ENCODE measurements at regions not wholly inside any gene's neighbourhood (a gene's known extent, or its start where the extent isn't known, plus 50 kb on each side); places are given as distances from the start of the nearest gene placed in this dataset.

DNA sequence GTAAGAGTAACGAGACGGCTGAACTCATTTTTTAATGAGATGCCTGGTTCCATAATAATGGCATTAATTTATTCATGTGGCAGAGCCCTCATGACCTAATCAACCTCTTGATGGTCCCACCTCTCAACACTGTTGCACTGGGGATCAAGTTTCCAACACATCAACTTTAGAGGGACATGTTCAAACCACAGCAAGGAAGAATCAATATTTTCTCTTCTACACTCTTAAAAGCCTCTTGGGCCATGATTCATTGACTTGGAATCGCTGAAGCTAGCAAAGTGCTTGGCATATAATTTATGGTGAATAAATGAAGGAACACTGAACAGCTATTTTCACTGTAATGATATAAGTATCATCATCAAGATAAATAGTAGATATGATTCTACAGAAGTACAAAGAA is 333.0 kb downstream of the TNS1 start:
- Histone ChIP-seq H3K4me3 (ENCODE audit: low read length) (no peak overlapping the region), H3K36me3 (ENCODE audit: insufficient read depth, low read length) (no peaks in the 10 kb centered on the region), H3K9me3 (ENCODE audit: low read length) (no peaks in the 10 kb centered on the region), H3K9ac (ENCODE audit: low read length) (no peak overlapping the region), H4K20me1 (ENCODE audit: insufficient read depth, low read depth, low read length) (no peaks in the 10 kb centered on the region), H3K9me2 (replicated peaks; ENCODE audit: insufficient read depth, low read length) (no peaks in the 10 kb centered on the region), H3K27ac (ENCODE audit: low read length) (no peak overlapping the region), H3K27me3 (ENCODE audit: low read length) (no peaks in the 10 kb centered on the region), H3K4me1 (ENCODE audit: low read length) (no peaks in the 10 kb centered on the region), H3K79me2 (ENCODE audit: low read length) (no peaks in the 10 kb centered on the region), H2AFZ (ENCODE audit: low read length) (no peak overlapping the region), H3K4me2 (ENCODE audit: low read depth, low read length, poor library complexity, severe bottlenecking) (no peak overlapping the region)
- no peak for DNase-seq

DNA sequence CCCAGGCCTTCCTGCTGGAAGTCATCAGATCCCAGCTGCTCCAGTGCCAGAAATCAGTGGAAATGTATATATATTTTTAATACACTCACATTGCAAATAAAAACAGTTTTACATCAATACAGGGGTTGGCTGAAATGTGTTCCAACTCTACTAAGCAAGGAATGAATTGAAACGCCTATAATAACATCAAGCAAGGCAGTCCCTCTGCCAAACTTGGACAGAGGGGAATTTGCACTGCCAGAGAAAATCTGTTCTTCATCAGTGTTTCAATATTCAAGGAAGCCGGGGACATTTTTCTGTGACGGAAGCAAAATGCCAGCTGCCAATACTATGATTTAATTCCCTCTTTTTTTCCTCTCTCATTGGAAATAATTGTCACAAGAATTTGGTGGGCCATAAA is 335.3 kb downstream of the TNS1 start:
- Histone ChIP-seq H3K4me1 (ENCODE audit: low read length) (no peaks in the 10 kb centered on the region), H3K27me3 (ENCODE audit: low read length) (no peaks in the 10 kb centered on the region), H3K4me2 (ENCODE audit: low read depth, low read length, poor library complexity, severe bottlenecking) (no peak overlapping the region), H3K36me3 (ENCODE audit: insufficient read depth, low read length) (no peaks in the 10 kb centered on the region), H3K9me3 (ENCODE audit: low read length) (no peaks in the 10 kb centered on the region), H2AFZ (ENCODE audit: low read length) (no peak overlapping the region), H3K9me2 (replicated peaks; ENCODE audit: insufficient read depth, low read length) (no peaks in the 10 kb centered on the region), H3K79me2 (ENCODE audit: low read length) (no peaks in the 10 kb centered on the region), H3K27ac (ENCODE audit: low read length) (no peak overlapping the region), H3K9ac (ENCODE audit: low read length) (no peak overlapping the region), H3K4me3 (ENCODE audit: low read length) (no peak overlapping the region), H4K20me1 (ENCODE audit: insufficient read depth, low read depth, low read length) (no peaks in the 10 kb centered on the region)
- no peak for DNase-seq

DNA sequence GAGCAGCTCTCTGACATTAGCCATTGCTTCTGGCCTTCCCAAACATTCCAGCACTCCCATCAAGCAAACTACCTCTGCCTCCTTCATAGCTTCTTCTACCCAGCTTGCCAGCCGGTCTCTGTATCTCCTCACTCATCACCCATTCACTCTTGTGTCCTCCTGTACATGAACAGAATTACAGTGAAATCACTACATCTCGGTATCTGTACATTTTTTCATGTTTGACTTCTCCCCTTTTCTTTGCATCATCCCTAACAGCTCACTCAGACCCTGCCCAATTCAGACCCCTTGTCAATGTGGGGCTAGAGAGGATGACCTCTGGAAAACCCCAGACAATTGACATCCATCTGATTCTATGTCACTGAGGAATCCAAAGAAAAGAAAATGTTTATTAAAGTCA is 335.8 kb downstream of the TNS1 start:
- H3K4me3 ChIP-seq (ENCODE audit: low read length) = no peak overlapping the region
- H3K27ac ChIP-seq (ENCODE audit: low read length) = no peak overlapping the region

DNA sequence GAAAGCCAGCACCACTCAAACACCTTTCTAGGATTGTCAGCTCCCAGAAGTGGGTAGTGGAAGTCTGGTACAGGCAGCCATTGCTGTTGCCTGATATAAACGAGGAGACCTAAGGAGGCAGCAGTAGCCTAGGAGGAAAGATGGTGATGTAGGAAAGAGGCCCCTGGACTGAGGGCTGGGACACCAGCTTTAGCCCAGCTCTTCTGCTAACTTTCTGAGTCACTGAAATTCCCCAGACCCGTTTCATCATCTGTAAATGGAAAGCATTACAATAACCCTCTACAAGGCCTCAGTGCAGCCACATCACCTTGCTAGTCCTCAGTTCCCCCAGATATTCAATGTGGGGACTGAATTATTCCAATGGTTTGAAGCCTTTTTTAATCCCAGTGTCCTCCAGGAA is 336.5 kb downstream of the TNS1 start:
- no peaks in the 10 kb centered on the region for H4K20me1 ChIP-seq (ENCODE audit: insufficient read depth, low read depth, low read length)
- H3K9ac ChIP-seq (ENCODE audit: low read length) = no peak overlapping the region
- H3K4me3 ChIP-seq (ENCODE audit: low read length) = no peak overlapping the region
- no peak overlapping the region for H3K27ac ChIP-seq (ENCODE audit: low read length)
- no peaks in the 10 kb centered on the region for H3K9me2 ChIP-seq (replicated peaks; ENCODE audit: insufficient read depth, low read length)
- H2AFZ ChIP-seq (ENCODE audit: low read length) = no peak overlapping the region
- no peaks in the 10 kb centered on the region for H3K9me3 ChIP-seq (ENCODE audit: low read length)
- DNase-seq = no peak
- H3K4me1 ChIP-seq (ENCODE audit: low read length) = no peaks in the 10 kb centered on the region
- H3K79me2 ChIP-seq (ENCODE audit: low read length) = no peaks in the 10 kb centered on the region
- H3K27me3 ChIP-seq (ENCODE audit: low read length) = no peaks in the 10 kb centered on the region
- H3K4me2 ChIP-seq (ENCODE audit: low read depth, low read length, poor library complexity, severe bottlenecking) = no peak overlapping the region
- H3K36me3 ChIP-seq (ENCODE audit: insufficient read depth, low read length) = no peaks in the 10 kb centered on the region

More for the DNA sequence above, 335.8 kb downstream of the TNS1 start:
- H3K9ac ChIP-seq (ENCODE audit: low read length) = no peak overlapping the region
- no peaks in the 10 kb centered on the region for H3K4me1 ChIP-seq (ENCODE audit: low read length)
- H3K36me3 ChIP-seq (ENCODE audit: insufficient read depth, low read length) = no peaks in the 10 kb centered on the region
- H3K79me2 ChIP-seq (ENCODE audit: low read length) = no peaks in the 10 kb centered on the region
- no peak for DNase-seq
- H4K20me1 ChIP-seq (ENCODE audit: insufficient read depth, low read depth, low read length) = no peaks in the 10 kb centered on the region
- H2AFZ ChIP-seq (ENCODE audit: low read length) = no peak overlapping the region
- H3K9me3 ChIP-seq (ENCODE audit: low read length) = no peaks in the 10 kb centered on the region
- no peaks in the 10 kb centered on the region for H3K9me2 ChIP-seq (replicated peaks; ENCODE audit: insufficient read depth, low read length)
- H3K27me3 ChIP-seq (ENCODE audit: low read length) = no peaks in the 10 kb centered on the region
- H3K4me2 ChIP-seq (ENCODE audit: low read depth, low read length, poor library complexity, severe bottlenecking) = no peak overlapping the region

DNA sequence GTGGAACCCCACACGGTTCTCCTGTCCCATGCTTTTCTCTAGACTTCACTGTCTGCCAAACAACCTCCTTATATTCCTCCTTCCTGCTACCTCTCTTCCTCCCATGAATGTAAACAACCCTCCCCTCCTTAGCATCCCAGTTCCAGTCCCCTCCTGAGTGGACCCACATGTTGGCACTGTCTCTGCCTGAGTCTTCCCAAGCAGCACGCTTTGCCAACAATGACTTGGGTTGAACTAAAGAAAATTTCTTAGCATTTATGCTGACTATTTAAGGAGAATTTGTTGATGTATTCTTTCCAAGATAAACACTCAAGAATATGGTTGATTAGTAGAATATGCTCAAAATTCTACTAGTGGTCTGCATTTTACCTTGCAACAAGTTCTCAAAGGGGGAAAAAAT is 338.0 kb downstream of the TNS1 start:
- DNase-seq = no peak
- Histone ChIP-seq H3K36me3 (ENCODE audit: insufficient read depth, low read length) (no peaks in the 10 kb centered on the region), H3K27ac (ENCODE audit: low read length) (no peak overlapping the region), H3K9me3 (ENCODE audit: low read length) (no peaks in the 10 kb centered on the region), H3K79me2 (ENCODE audit: low read length) (no peaks in the 10 kb centered on the region), H3K4me1 (ENCODE audit: low read length) (no peaks in the 10 kb centered on the region), H3K9ac (ENCODE audit: low read length) (no peak overlapping the region), H3K9me2 (replicated peaks; ENCODE audit: insufficient read depth, low read length) (no peaks in the 10 kb centered on the region), H4K20me1 (ENCODE audit: insufficient read depth, low read depth, low read length) (no peaks in the 10 kb centered on the region), H3K4me2 (ENCODE audit: low read depth, low read length, poor library complexity, severe bottlenecking) (no peak overlapping the region), H3K27me3 (ENCODE audit: low read length) (no peaks in the 10 kb centered on the region), H2AFZ (ENCODE audit: low read length) (no peak overlapping the region), H3K4me3 (ENCODE audit: low read length) (no peak overlapping the region)

DNA sequence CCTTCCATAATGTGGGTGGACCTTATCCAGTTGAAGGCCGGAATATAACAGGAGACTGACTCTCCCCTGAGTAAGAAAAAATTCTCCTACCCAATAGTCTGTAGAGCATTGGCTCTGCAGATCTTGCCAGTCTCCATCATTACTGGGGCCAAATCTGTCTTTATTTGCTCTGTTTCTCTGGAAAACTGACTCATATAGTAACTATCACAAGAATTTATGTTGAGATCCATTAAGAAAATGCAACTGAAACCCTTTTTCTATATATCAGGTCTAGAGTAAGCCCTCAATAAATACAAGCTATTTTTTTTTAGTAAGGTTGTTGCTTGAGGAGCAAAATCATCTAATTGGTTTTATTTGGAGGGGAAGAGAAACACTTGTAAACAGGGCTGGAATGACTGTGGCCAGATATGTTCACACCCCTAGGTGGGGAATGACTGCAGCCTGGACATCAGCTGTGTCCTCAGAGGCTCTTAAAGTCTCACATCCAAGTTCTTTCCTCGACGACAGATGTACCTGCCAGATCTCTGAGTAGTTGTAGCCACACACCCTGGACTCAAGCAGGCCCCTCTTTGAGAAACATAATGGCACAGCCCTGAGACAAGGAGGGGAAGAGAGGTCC is 339.7 kb downstream of the TNS1 start:
- Histone ChIP-seq H3K4me3 (ENCODE audit: low read length) (no peak overlapping the region), H3K4me1 (ENCODE audit: low read length) (no peaks in the 10 kb centered on the region), H3K4me2 (ENCODE audit: low read depth, low read length, poor library complexity, severe bottlenecking) (no peak overlapping the region), H3K9me2 (replicated peaks; ENCODE audit: insufficient read depth, low read length) (no peaks in the 10 kb centered on the region), H3K9me3 (ENCODE audit: low read length) (no peaks in the 10 kb centered on the region), H3K36me3 (ENCODE audit: insufficient read depth, low read length) (no peaks in the 10 kb centered on the region), H3K79me2 (ENCODE audit: low read length) (no peaks in the 10 kb centered on the region), H3K27ac (ENCODE audit: low read length) (no peak overlapping the region), H2AFZ (ENCODE audit: low read length) (no peak overlapping the region), H3K9ac (ENCODE audit: low read length) (no peak overlapping the region), H4K20me1 (ENCODE audit: insufficient read depth, low read depth, low read length) (no peaks in the 10 kb centered on the region), H3K27me3 (ENCODE audit: low read length) (no peaks in the 10 kb centered on the region)
- DNase-seq = no peak

DNA sequence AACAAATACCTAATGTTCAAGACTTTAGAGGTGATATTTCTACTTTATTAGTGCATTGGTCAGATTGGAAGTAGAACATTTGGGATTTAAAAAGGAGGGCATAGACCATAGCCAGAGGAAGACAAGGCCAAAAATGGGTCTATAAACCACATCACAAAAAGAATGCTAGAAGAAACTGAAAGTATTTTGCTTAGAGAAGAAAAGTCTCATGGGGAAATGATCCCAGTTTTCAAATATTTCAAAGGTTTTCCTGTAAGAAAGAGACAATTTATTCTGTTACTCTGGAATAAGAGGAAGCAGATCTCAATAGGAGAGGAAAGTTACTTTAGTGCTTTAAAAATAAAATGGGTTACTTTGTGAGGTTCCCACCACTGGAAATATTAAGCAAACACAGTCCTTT is 341.4 kb downstream of the TNS1 start:
- Histone ChIP-seq H3K4me2 (ENCODE audit: low read depth, low read length, poor library complexity, severe bottlenecking) (no peak overlapping the region), H3K27ac (ENCODE audit: low read length) (no peak overlapping the region), H3K4me1 (ENCODE audit: low read length) (no peaks in the 10 kb centered on the region), H3K4me3 (ENCODE audit: low read length) (no peak overlapping the region), H3K9me3 (ENCODE audit: low read length) (no peaks in the 10 kb centered on the region), H3K79me2 (ENCODE audit: low read length) (no peaks in the 10 kb centered on the region), H3K36me3 (ENCODE audit: insufficient read depth, low read length) (no peaks in the 10 kb centered on the region), H3K9ac (ENCODE audit: low read length) (no peak overlapping the region), H4K20me1 (ENCODE audit: insufficient read depth, low read depth, low read length) (no peaks in the 10 kb centered on the region), H2AFZ (ENCODE audit: low read length) (no peak overlapping the region), H3K27me3 (ENCODE audit: low read length) (no peaks in the 10 kb centered on the region), H3K9me2 (replicated peaks; ENCODE audit: insufficient read depth, low read length) (no peaks in the 10 kb centered on the region)
- no peak for DNase-seq

DNA sequence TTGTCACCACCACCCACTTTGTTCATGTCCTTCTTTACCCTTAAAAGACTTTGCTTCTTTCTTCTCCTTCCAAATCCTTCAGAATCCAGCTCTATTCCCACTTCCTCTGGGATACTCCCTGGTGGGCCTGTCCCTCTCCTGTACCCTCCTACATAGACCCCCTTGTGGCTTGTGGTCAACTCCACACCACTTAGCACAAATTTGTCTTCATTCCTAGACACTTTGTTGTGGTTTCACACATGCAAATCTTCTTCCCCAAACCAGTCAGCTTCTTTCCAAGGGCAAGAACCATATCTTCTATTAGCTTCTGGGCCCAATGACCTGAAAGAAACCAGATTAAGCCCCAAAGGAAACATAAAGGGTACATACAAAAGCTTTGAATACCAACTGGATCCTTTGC is 342.4 kb downstream of the TNS1 start:
- no peak overlapping the region for H3K27ac ChIP-seq (ENCODE audit: low read length)
- H3K79me2 ChIP-seq (ENCODE audit: low read length) = no peaks in the 10 kb centered on the region
- H4K20me1 ChIP-seq (ENCODE audit: insufficient read depth, low read depth, low read length) = no peaks in the 10 kb centered on the region
- no peak overlapping the region for H3K9ac ChIP-seq (ENCODE audit: low read length)
- no peaks in the 10 kb centered on the region for H3K36me3 ChIP-seq (ENCODE audit: insufficient read depth, low read length)
- no peaks in the 10 kb centered on the region for H3K4me1 ChIP-seq (ENCODE audit: low read length)
- DNase-seq = no peak
- no peak overlapping the region for H3K4me3 ChIP-seq (ENCODE audit: low read length)
- H3K9me3 ChIP-seq (ENCODE audit: low read length) = no peaks in the 10 kb centered on the region
- H3K4me2 ChIP-seq (ENCODE audit: low read depth, low read length, poor library complexity, severe bottlenecking) = no peak overlapping the region
- H3K9me2 ChIP-seq (replicated peaks; ENCODE audit: insufficient read depth, low read length) = no peaks in the 10 kb centered on the region
- H2AFZ ChIP-seq (ENCODE audit: low read length) = no peak overlapping the region
- H3K27me3 ChIP-seq (ENCODE audit: low read length) = no peaks in the 10 kb centered on the region

DNA sequence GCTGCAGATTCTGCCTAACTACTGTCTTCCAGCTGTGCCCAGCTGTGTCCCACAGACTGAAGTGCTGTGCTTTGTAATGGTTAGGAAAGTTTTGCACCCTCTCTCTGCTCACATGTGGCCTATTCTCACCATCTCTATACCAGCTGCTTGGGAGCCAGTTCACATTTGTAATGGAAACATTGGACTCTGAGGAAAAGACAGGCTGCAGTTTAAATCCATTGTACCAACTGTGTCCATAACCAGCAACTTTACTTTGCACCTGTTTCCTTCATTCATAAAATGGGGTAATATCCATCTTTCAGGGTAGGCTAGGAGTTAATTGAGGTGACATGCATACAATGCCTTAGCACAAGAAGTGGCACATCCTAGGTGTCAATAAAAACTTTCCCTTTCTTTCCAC is 344.0 kb downstream of the TNS1 start:
- Histone ChIP-seq H3K9ac (ENCODE audit: low read length) (no peak overlapping the region), H3K79me2 (ENCODE audit: low read length) (no peaks in the 10 kb centered on the region), H3K36me3 (ENCODE audit: insufficient read depth, low read length) (no peaks in the 10 kb centered on the region), H3K4me1 (ENCODE audit: low read length) (no peaks in the 10 kb centered on the region), H3K9me2 (replicated peaks; ENCODE audit: insufficient read depth, low read length) (no peaks in the 10 kb centered on the region), H3K4me2 (ENCODE audit: low read depth, low read length, poor library complexity, severe bottlenecking) (no peak overlapping the region), H3K27ac (ENCODE audit: low read length) (no peak overlapping the region), H3K27me3 (ENCODE audit: low read length) (no peaks in the 10 kb centered on the region), H3K4me3 (ENCODE audit: low read length) (no peak overlapping the region), H3K9me3 (ENCODE audit: low read length) (no peaks in the 10 kb centered on the region), H2AFZ (ENCODE audit: low read length) (no peak overlapping the region), H4K20me1 (ENCODE audit: insufficient read depth, low read depth, low read length) (no peaks in the 10 kb centered on the region)
- no peak for DNase-seq
